PC-3 (cell line): ENCODE measurements at regions not wholly inside any gene's neighbourhood (a gene's known extent, or its start where the extent isn't known, plus 50 kb on each side); places are given as distances from the start of the nearest gene placed in this dataset.

Experiments
- ATAC-seq: fragments of 200-7000 bp; cut with Tn5 transposase; 2 replicates; pipeline ENCODE4 v1.9.1; 2020; ENCODE audit warnings: mild to moderate bottlenecking, moderate library complexity
- BruUV-seq: library from RNA; stranded (reverse); fragments of 400-500 nt; replicated peaks from 2 replicates; lab custom pipeline; 2021; lab: Mats Ljungman, UMichigan
- CTCF ChIA-PET: fragments of 300-600 bp; sonication (Branson Sonifier 250); formaldehyde crosslinking; loops from one replicate; lab custom pipeline; 2022; ENCODE audit warnings: antibody characterized with exemption; lab: Charles Lee
- POLR2A ChIA-PET: fragments of 300-600 bp; sonication (Branson Sonifier 250); formaldehyde crosslinking; loops from one replicate; lab custom pipeline; 2022; ENCODE audit warnings: antibody characterized with exemption; ENCODE audit not compliant: unreplicated experiment; lab: Charles Lee
- DNase-seq: peaks from one replicate; pipeline ENCODE4 v3.0.0-alpha.2; 2015
- H2AFZ ChIP-seq: fragments of 300-600 bp; sonication (generic); 2 replicates; pipeline ENCODE4 v1.6.0; 2016; ENCODE audit warnings: antibody characterized with exemption, low read length
- H3F3A ChIP-seq: fragments of 300-600 bp; sonication (generic); one replicate; pipeline ENCODE4 v1.6.0; 2017; ENCODE audit warnings: antibody characterized with exemption, low read length, control low read depth, mild to moderate bottlenecking; ENCODE audit not compliant: unreplicated experiment
- H3K27ac ChIP-seq: fragments of 300-600 bp; sonication (generic); 2 replicates; pipeline ENCODE4 v1.5.1; 2016; ENCODE audit warnings: mild to moderate bottlenecking, low read length
- H3K27me3 ChIP-seq: fragments of 300-600 bp; sonication (generic); 2 replicates; pipeline ENCODE4 v1.6.1; 2016; ENCODE audit warnings: low read length, mixed read lengths
- H3K36me3 ChIP-seq: fragments of 300-600 bp; sonication (generic); 2 replicates; pipeline ENCODE4 v1.6.1; 2016; ENCODE audit warnings: low read depth, mixed run types, low read length, mixed read lengths
- H3K4me1 ChIP-seq: fragments of 300-600 bp; sonication (generic); 2 replicates; pipeline ENCODE4 v1.5.1; 2016; ENCODE audit warnings: low read length; ENCODE audit not compliant: insufficient read depth
- H3K4me2 ChIP-seq: fragments of 300-600 bp; sonication (generic); 2 replicates; pipeline ENCODE4 v1.6.0; 2016; ENCODE audit warnings: low read length
- H3K4me3 ChIP-seq: fragments of 300-600 bp; sonication (generic); 2 replicates; pipeline ENCODE4 v1.5.1; 2016; ENCODE audit warnings: mild to moderate bottlenecking, low read length, mixed read lengths
- H3K79me2 ChIP-seq: fragments of 300-600 bp; sonication (generic); 2 replicates; pipeline ENCODE4 v1.6.1; 2017; ENCODE audit warnings: low read length, mixed read lengths
- H3K9ac ChIP-seq: fragments of 300-600 bp; sonication (generic); 2 replicates; pipeline ENCODE4 v1.6.0; 2016; ENCODE audit warnings: mild to moderate bottlenecking, low read length
- H3K9me2 ChIP-seq: fragments of 300-600 bp; sonication (generic); replicated peaks from 2 replicates; pipeline ENCODE4 v1.6.1; 2016; ENCODE audit warnings: mixed run types, low read length, mixed read lengths
- H3K9me3 ChIP-seq: fragments of 300-600 bp; sonication (generic); 2 replicates; pipeline ENCODE4 v1.6.1; 2016; ENCODE audit warnings: low read length, mixed read lengths
- H4K20me1 ChIP-seq: fragments of 300-600 bp; sonication (generic); 2 replicates; pipeline ENCODE4 v1.6.1; 2016; ENCODE audit warnings: low read length, mixed read lengths
- EZH2 ChIP-seq: fragments of 300-600 bp; sonication (generic); IDR thresholded peaks from one replicate; pipeline ENCODE4 v1.6.1; 2017; ENCODE audit warnings: antibody characterized with exemption, mild to moderate bottlenecking, low read length; ENCODE audit not compliant: unreplicated experiment
- EZH2phosphoT487 ChIP-seq: fragments of 300-600 bp; sonication (generic); IDR thresholded peaks from 2 replicates; pipeline ENCODE4 v1.6.1; 2018; ENCODE audit warnings: mild to moderate bottlenecking, antibody characterized with exemption, low read length, borderline replicate concordance
- intact Hi-C: fragments of 100-400 bp; cut with micrococcal nuclease; formaldehyde crosslinking; loops from 2 replicates; pipeline ENCODE4 v1.9.0; 2023
- TF ChIP-seq, protein P1 (sequence below): fragments of 300-600 bp; sonication (generic); conservative IDR thresholded peaks from 2 replicates; pipeline ENCODE4 v1.5.1; 2017; ENCODE audit warnings: antibody characterized with exemption, low read depth, mild to moderate bottlenecking, low read length

DNA sequence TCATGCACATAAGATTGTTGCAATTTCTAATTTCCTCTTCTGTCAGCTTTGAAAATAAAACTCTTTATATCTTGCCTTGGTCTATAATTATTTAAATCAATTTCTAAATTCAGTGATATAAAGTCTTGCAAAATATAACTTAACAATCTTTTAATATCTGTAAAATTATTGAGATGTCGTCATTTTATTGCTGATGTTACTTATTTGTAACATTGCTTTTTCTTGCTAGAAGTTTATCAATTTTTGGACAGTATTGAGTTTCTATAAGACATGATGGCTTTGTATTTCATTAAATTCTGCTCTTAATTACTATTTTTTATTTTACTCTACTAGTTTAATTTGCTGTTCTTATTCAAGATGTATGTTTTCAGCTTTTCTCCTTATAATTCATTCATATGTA lies 1036.5 kb downstream of the TMEM182 start:
- ATAC-seq, result no peak
- no peaks in the 10 kb centered on the region for H3K27me3 ChIP-seq
- POLR2A ChIA-PET, result no interaction called here

DNA sequence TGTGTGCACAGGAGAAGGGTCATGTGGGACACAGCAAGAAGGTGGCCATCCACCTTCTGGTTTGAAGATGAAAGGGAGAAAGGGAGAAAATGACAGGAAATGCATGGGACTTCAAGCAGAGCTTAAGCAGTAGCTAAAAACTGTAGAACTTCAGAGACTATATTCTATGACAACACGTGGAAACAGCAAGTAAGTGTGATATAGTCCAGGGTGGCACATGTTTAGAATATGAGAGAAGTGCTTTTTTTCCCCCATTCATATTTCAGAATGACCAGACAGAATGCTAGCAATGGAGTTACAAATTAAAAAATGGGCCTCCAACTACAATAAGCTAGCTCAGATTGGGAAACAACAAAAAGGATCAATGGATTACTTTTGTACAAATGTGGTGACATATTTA lies 1042.2 kb downstream of the TMEM182 start:
- no peaks in the 10 kb centered on the region for H3F3A ChIP-seq
- no TSS peak for BruUV-seq
- ATAC-seq (no peak), DNase-seq (no peak)
- no peak overlapping the region for H3K4me3 ChIP-seq
- ChIA-PET POLR2A (no interaction called here), CTCF (no interaction called here)
- H3K36me3 ChIP-seq, result no peaks in the 10 kb centered on the region
- no peak overlapping the region for H3K27ac ChIP-seq
- H4K20me1 ChIP-seq, result no peaks in the 10 kb centered on the region
- H3K9me2 ChIP-seq, result no peaks in the 10 kb centered on the region
- H2AFZ ChIP-seq, result no peak overlapping the region
- no peak overlapping the region for H3K9ac ChIP-seq
- no peak for TF ChIP-seq EZH2
- TF ChIP-seq EZH2phosphoT487, result no peak
- TF ChIP-seq, protein P1, sequence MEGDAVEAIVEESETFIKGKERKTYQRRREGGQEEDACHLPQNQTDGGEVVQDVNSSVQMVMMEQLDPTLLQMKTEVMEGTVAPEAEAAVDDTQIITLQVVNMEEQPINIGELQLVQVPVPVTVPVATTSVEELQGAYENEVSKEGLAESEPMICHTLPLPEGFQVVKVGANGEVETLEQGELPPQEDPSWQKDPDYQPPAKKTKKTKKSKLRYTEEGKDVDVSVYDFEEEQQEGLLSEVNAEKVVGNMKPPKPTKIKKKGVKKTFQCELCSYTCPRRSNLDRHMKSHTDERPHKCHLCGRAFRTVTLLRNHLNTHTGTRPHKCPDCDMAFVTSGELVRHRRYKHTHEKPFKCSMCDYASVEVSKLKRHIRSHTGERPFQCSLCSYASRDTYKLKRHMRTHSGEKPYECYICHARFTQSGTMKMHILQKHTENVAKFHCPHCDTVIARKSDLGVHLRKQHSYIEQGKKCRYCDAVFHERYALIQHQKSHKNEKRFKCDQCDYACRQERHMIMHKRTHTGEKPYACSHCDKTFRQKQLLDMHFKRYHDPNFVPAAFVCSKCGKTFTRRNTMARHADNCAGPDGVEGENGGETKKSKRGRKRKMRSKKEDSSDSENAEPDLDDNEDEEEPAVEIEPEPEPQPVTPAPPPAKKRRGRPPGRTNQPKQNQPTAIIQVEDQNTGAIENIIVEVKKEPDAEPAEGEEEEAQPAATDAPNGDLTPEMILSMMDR, result no peak
- intact Hi-C loops, result no loop called here
- no peaks in the 10 kb centered on the region for H3K9me3 ChIP-seq
- H3K27me3 ChIP-seq, result 0 out of 2 replicates have a peak, but pooled peaks cover 4% of the 10 kb centered on the region
- H3K4me1 ChIP-seq, result no peaks in the 10 kb centered on the region
- H3K79me2 ChIP-seq, result no peaks in the 10 kb centered on the region
- H3K4me2 ChIP-seq, result no peak overlapping the region

More for the DNA sequence above, 1036.5 kb downstream of the TMEM182 start:
- Histone ChIP-seq H4K20me1 (no peaks in the 10 kb centered on the region), H2AFZ (no peak overlapping the region), H3K9me2 (no peaks in the 10 kb centered on the region), H3K9me3 (no peaks in the 10 kb centered on the region), H3K4me1 (no peaks in the 10 kb centered on the region), H3K27ac (no peak overlapping the region), H3K4me3 (no peak overlapping the region), H3K79me2 (no peaks in the 10 kb centered on the region), H3K4me2 (no peak overlapping the region), H3K9ac (no peak overlapping the region), H3F3A (no peaks in the 10 kb centered on the region), H3K36me3 (no peaks in the 10 kb centered on the region)
- DNase-seq, result no peak
- CTCF ChIA-PET, result interaction anchor here (0.6 kb wide), 1 partner anchor 160 kb away, joined by 3 read pairs; no protein-coding TSS in a partner anchor
- no peak for TF ChIP-seq EZH2
- TF ChIP-seq, protein P1, result no peak
- TF ChIP-seq EZH2phosphoT487, result no peak
- BruUV-seq, result no TSS peak
- intact Hi-C loops, result no loop called here

DNA sequence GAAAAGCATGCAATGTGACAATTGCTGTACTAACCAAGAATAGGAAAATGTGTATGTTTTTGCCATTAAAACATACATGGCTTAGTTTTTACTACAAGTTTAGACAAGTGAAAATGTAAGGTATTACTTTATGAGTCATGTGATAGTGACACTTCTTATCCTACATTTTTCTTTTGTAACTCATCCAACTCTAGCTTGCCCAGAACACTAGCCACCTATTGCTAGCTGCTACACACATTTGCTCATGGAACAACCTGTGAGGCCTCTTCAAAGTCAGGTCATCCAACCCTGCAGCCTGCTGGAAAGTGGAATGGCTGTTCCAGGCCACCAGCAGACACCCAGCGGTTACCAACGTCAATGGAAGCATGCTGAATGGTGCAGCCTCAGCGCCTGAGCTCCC lies 1043.9 kb downstream of the TMEM182 start:
- Histone ChIP-seq H3F3A (no peaks in the 10 kb centered on the region), H3K4me2 (no peak overlapping the region), H3K9ac (no peak overlapping the region), H3K9me2 (no peaks in the 10 kb centered on the region), H3K36me3 (no peaks in the 10 kb centered on the region), H3K4me1 (no peaks in the 10 kb centered on the region), H3K9me3 (no peaks in the 10 kb centered on the region), H3K27ac (no peak overlapping the region), H2AFZ (no peak overlapping the region), H3K27me3 (peaks cover 5% of the 10 kb centered on the region; the same call in 1 of the 2 replicates), H3K4me3 (no peak overlapping the region), H3K79me2 (no peaks in the 10 kb centered on the region), H4K20me1 (no peaks in the 10 kb centered on the region)
- ChIA-PET CTCF (no interaction called here), POLR2A (no interaction called here)
- DNase-seq (peak; percentile 4), ATAC-seq (no peak)
- intact Hi-C loops, result no loop called here
- BruUV-seq, result no TSS peak
- TF ChIP-seq, protein P1, result no peak
- TF ChIP-seq EZH2 (no peak), EZH2phosphoT487 (no peak)
